ENCODE measurements at regions not wholly inside any gene's neighbourhood (a gene's known extent, or its start where the extent isn't known, plus 50 kb on each side); places are given as distances from the start of the nearest gene placed in this dataset.

DNA sequence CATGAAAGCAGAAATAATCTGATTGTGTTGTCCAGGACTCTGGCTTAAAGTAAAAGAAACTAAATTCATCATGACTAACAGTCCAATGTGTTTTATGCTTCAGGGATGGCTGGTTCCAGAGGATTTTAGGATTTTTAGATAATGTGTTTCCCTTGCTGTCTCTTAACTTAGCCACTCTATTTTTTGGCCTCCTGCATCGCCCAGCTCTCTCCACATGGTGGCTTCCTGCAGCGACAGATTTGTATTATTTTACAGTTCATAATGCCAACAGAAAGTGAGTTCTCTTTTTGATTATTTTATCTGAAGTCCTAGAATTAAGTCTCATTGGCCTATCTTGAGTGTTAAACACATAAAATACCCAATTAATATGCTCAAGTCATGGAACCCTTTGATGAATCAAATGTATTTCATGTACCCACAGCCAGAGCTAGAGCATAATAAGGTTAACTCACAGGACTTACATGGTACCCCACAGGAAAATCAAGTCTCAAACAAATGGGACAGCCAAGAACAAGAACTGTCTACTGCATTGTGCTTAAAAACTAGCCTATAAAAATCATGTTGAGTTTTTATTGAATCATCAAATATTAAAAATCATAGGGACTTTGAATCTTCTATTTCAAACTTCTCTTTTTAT, 582.5 kb downstream of the DOK5 start:
- no peaks in the 10 kb centered on the region for H3K9me3 ChIP-seq (ENCODE audit: control insufficient read depth, insufficient read depth, low read depth, low read length)
- no peak overlapping the region for H3K4me2 ChIP-seq (ENCODE audit: extremely low read depth, insufficient read depth, low read length)
- H3K9ac ChIP-seq (ENCODE audit: insufficient read depth, low read length): no peak overlapping the region
- no peaks in the 10 kb centered on the region for H4K20me1 ChIP-seq (ENCODE audit: control insufficient read depth, extremely low read depth, insufficient read depth, low read length)
- no peaks in the 10 kb centered on the region for H3K4me1 ChIP-seq (ENCODE audit: control insufficient read depth, extremely low read depth, insufficient read depth, low read length)
- H3K4me3 ChIP-seq (replicated peaks in 1 of 4; ENCODE audit: control extremely low read depth in 1 of 4, insufficient read depth in 1 of 4, low read depth in 3 of 4, low read length in 4 of 4): no peak overlapping the region
- H3K27me3 ChIP-seq (ENCODE audit: control insufficient read depth, insufficient read depth, low read length): no peaks in the 10 kb centered on the region
- no peaks in the 10 kb centered on the region for H3K79me2 ChIP-seq (ENCODE audit: control insufficient read depth, insufficient read depth, low read length)
- peak in 1 of 2 donors; percentile 3 for DNase-seq (ENCODE audit: low read depth in 2 of 2)
- no peaks in the 10 kb centered on the region for H3K36me3 ChIP-seq (ENCODE audit: control insufficient read depth, insufficient read depth, low read length)
- H3K27ac ChIP-seq (ENCODE audit: insufficient read depth, low read length): no peak overlapping the region
- H2AFZ ChIP-seq (ENCODE audit: low read length): no peak overlapping the region
- no peak for TF ChIP-seq EZH2 (IDR thresholded peaks at IDR 0.05; ENCODE audit: low read length, missing control alignments)
- TF ChIP-seq, protein P1, sequence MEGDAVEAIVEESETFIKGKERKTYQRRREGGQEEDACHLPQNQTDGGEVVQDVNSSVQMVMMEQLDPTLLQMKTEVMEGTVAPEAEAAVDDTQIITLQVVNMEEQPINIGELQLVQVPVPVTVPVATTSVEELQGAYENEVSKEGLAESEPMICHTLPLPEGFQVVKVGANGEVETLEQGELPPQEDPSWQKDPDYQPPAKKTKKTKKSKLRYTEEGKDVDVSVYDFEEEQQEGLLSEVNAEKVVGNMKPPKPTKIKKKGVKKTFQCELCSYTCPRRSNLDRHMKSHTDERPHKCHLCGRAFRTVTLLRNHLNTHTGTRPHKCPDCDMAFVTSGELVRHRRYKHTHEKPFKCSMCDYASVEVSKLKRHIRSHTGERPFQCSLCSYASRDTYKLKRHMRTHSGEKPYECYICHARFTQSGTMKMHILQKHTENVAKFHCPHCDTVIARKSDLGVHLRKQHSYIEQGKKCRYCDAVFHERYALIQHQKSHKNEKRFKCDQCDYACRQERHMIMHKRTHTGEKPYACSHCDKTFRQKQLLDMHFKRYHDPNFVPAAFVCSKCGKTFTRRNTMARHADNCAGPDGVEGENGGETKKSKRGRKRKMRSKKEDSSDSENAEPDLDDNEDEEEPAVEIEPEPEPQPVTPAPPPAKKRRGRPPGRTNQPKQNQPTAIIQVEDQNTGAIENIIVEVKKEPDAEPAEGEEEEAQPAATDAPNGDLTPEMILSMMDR (conservative IDR thresholded peaks at IDR 0.05 in 1 of 2, IDR thresholded peaks at IDR 0.05 in 1 of 2; ENCODE audit: low read depth in 1 of 2, low read length in 2 of 2): no peak

GRCh38 chr20:55054453-55054852, 579.1 kb downstream of the DOK5 start:
- TF ChIP-seq, protein P1 (conservative IDR thresholded peaks at IDR 0.05 in 1 of 2, IDR thresholded peaks at IDR 0.05 in 1 of 2; ENCODE audit: low read depth in 1 of 2, low read length in 2 of 2): no peak
- TF ChIP-seq EZH2 (IDR thresholded peaks at IDR 0.05; ENCODE audit: low read length, missing control alignments): no peak
- H3K4me1 ChIP-seq (ENCODE audit: control insufficient read depth, extremely low read depth, insufficient read depth, low read length): no peaks in the 10 kb centered on the region
- no peaks in the 10 kb centered on the region for H3K79me2 ChIP-seq (ENCODE audit: control insufficient read depth, insufficient read depth, low read length)
- no peak overlapping the region for H3K4me3 ChIP-seq (replicated peaks in 1 of 4; ENCODE audit: control extremely low read depth in 1 of 4, insufficient read depth in 1 of 4, low read depth in 3 of 4, low read length in 4 of 4)
- no peaks in the 10 kb centered on the region for H3K9me3 ChIP-seq (ENCODE audit: control insufficient read depth, insufficient read depth, low read depth, low read length)
- DNase-seq (ENCODE audit: low read depth in 2 of 2): peak in 1 of 2 donors; percentile 78
- no peak overlapping the region for H3K9ac ChIP-seq (ENCODE audit: insufficient read depth, low read length)
- no peaks in the 10 kb centered on the region for H4K20me1 ChIP-seq (ENCODE audit: control insufficient read depth, extremely low read depth, insufficient read depth, low read length)
- H3K4me2 ChIP-seq (ENCODE audit: extremely low read depth, insufficient read depth, low read length): no peak overlapping the region
- H3K36me3 ChIP-seq (ENCODE audit: control insufficient read depth, insufficient read depth, low read length): no peaks in the 10 kb centered on the region
- H3K27ac ChIP-seq (ENCODE audit: insufficient read depth, low read length): no peak overlapping the region
- H2AFZ ChIP-seq (ENCODE audit: low read length): no peak overlapping the region
- no peaks in the 10 kb centered on the region for H3K27me3 ChIP-seq (ENCODE audit: control insufficient read depth, insufficient read depth, low read length)

DNA sequence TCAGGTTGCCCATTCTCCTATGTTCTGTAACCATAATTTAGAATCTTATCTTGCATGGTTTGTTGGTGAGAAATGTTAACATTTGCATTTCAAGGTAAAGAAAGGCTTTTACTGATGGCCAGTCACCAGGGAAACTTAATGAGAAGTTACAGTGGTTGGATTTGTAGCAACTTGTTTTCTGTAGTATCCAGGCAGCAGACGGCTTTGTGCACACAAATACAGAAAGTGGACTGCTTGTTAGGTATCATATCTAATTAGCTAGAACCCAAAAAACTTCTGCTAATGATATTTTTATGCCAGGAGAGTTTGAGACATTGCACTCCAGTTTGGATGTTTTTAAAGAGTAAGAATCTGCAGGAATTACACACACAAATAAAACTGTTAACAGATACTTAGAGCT, 578.0 kb downstream of the DOK5 start:
- Histone ChIP-seq H3K36me3 (ENCODE audit: control insufficient read depth, insufficient read depth, low read length) (no peaks in the 10 kb centered on the region), H3K79me2 (ENCODE audit: control insufficient read depth, insufficient read depth, low read length) (no peaks in the 10 kb centered on the region), H3K4me2 (ENCODE audit: extremely low read depth, insufficient read depth, low read length) (no peak overlapping the region), H3K27ac (ENCODE audit: insufficient read depth, low read length) (no peak overlapping the region), H4K20me1 (ENCODE audit: control insufficient read depth, extremely low read depth, insufficient read depth, low read length) (no peaks in the 10 kb centered on the region), H3K9ac (ENCODE audit: insufficient read depth, low read length) (no peak overlapping the region), H3K27me3 (ENCODE audit: control insufficient read depth, insufficient read depth, low read length) (no peaks in the 10 kb centered on the region), H2AFZ (ENCODE audit: low read length) (no peak overlapping the region), H3K4me1 (ENCODE audit: control insufficient read depth, extremely low read depth, insufficient read depth, low read length) (no peaks in the 10 kb centered on the region), H3K9me3 (ENCODE audit: control insufficient read depth, insufficient read depth, low read depth, low read length) (no peaks in the 10 kb centered on the region), H3K4me3 (replicated peaks in 1 of 4; ENCODE audit: control extremely low read depth in 1 of 4, insufficient read depth in 1 of 4, low read depth in 3 of 4, low read length in 4 of 4) (no peak overlapping the region)
- DNase-seq (ENCODE audit: low read depth in 2 of 2): no peak
- TF ChIP-seq, protein P1 (conservative IDR thresholded peaks at IDR 0.05 in 1 of 2, IDR thresholded peaks at IDR 0.05 in 1 of 2; ENCODE audit: low read depth in 1 of 2, low read length in 2 of 2): no peak
- TF ChIP-seq EZH2 (IDR thresholded peaks at IDR 0.05; ENCODE audit: low read length, missing control alignments): no peak

Measured in fibroblast of lung (primary cell).